ENCODE measurements at regions not wholly inside any gene's neighbourhood (a gene's known extent, or its start where the extent isn't known, plus 50 kb on each side); places are given as distances from the start of the nearest gene placed in this dataset.

DNA sequence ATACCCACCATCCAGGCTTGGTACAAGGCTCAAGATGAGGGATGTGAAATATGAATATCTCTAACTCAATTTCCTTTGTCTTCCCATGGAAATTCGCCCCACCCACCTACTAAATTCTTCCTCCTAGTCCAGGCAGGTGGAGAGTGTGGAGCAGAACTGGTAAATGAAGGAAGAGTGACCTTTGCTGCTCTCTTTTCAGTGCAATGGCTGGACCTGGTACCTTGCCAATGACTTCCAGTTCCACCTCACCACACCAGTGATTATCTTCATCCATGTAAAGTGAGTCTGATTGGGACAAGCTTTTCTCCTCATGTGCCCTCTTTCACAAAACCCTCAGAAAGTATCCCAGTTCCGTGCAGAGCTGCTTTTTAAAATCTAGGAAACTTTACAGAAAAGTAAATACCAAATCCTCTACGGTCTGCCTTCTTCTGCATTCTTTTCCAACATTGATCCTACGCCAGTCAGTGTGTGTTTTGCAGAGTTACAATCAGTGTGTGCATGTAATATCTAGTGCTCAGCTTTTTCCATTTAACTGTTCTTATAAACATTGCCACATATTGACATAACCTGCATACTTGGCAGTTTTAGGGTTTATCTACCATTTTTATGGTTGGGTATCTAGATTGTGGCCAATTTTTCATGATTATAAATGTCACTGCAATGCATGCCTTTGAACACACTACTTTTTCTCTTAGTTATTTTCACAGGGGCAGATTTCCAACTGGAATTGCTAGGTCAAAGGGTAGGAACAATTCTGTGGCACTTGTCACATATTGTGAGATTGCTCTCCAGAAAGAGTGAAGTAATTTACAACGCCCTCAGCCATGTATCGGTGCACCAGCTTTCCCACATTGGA, 86.5 kb upstream of the SEC11C start:
- H3K4me3 ChIP-seq (replicated peaks in 1 of 2; ENCODE audit: low read depth in 2 of 2, low read length in 2 of 2): no peak overlapping the region
- peak in 1 of 2 donors; percentile 54 for DNase-seq (ENCODE audit: low read depth in 2 of 2)
- TF ChIP-seq, protein P1, sequence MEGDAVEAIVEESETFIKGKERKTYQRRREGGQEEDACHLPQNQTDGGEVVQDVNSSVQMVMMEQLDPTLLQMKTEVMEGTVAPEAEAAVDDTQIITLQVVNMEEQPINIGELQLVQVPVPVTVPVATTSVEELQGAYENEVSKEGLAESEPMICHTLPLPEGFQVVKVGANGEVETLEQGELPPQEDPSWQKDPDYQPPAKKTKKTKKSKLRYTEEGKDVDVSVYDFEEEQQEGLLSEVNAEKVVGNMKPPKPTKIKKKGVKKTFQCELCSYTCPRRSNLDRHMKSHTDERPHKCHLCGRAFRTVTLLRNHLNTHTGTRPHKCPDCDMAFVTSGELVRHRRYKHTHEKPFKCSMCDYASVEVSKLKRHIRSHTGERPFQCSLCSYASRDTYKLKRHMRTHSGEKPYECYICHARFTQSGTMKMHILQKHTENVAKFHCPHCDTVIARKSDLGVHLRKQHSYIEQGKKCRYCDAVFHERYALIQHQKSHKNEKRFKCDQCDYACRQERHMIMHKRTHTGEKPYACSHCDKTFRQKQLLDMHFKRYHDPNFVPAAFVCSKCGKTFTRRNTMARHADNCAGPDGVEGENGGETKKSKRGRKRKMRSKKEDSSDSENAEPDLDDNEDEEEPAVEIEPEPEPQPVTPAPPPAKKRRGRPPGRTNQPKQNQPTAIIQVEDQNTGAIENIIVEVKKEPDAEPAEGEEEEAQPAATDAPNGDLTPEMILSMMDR (IDR thresholded peaks at IDR 0.05; ENCODE audit: low read depth, low read length): no peak

GRCh38 chr18:59054496-59055287, 85.0 kb upstream of the SEC11C start:
- no peak overlapping the region for H3K4me3 ChIP-seq (replicated peaks in 1 of 2; ENCODE audit: low read depth in 2 of 2, low read length in 2 of 2)
- DNase-seq (ENCODE audit: low read depth in 2 of 2): peak in 1 of 2 donors; percentile 36

DNA sequence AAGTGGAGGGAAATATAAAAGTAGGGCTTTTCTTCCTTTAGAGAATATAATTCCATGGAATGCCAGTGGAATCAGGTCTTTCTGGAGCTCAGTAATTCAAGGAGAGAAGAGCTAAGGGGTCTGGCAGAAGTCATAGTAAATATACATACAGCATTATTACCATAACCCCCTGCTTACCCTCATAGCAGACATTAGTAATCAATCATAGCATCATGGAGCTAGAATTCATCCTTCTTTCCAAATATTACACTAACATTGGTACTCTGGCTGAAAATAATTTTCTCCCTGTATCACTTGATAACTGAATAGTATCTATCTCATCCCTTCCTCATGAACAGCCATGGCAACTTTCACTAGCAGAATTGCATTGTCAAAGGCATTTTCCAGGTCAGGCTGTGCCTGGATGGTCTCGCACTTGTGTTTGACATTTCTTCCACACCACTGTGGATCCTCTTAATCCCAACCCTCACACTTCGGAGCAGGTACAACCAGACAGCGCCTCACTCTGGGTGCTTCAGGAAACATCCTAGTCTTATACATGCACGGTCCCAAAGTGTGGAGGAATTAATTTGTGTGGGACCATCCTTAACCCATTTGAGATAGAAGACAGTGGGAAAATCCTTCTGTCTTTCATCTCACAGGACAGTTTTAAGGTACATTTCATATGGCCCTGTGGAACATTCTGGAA, 84.2 kb upstream of the SEC11C start:
- H3K4me3 ChIP-seq (replicated peaks in 1 of 2; ENCODE audit: low read depth in 2 of 2, low read length in 2 of 2): no peak overlapping the region
- TF ChIP-seq, protein P1 (IDR thresholded peaks at IDR 0.05; ENCODE audit: low read depth, low read length): peak; percentile 35
- peak; percentile 39 to 42 for DNase-seq (ENCODE audit: low read depth in 2 of 2)

More at GRCh38 chr18:59054496-59055287, 85.0 kb upstream of the SEC11C start:
- TF ChIP-seq, protein P1 (IDR thresholded peaks at IDR 0.05; ENCODE audit: low read depth, low read length): no peak

GRCh38 chr18:59056706-59057492, 82.8 kb upstream of the SEC11C start:
- H3K4me3 ChIP-seq (replicated peaks in 1 of 2; ENCODE audit: low read depth in 2 of 2, low read length in 2 of 2): no peak overlapping the region
- peak; percentile 86 for DNase-seq (ENCODE audit: low read depth in 2 of 2)
- TF ChIP-seq, protein P1 (IDR thresholded peaks at IDR 0.05; ENCODE audit: low read depth, low read length): peak; percentile 88

DNA sequence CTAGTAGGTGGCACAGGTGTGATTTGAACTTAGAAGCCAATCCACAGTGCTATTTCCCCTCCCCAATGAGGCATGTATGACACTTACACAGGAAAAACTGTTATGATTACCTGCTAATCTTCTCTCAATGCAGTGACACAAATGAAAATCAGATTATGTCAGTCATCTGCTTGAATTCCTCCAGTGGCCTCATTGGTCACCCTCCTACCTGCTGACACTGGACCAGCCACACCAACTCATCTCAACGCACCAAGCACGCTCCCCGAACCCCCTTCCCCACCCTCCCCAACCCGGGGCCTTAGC, 82.2 kb upstream of the SEC11C start:
- no peak overlapping the region for H3K4me3 ChIP-seq (replicated peaks in 1 of 2; ENCODE audit: low read depth in 2 of 2, low read length in 2 of 2)
- TF ChIP-seq, protein P1 (IDR thresholded peaks at IDR 0.05; ENCODE audit: low read depth, low read length): no peak
- DNase-seq (ENCODE audit: low read depth in 2 of 2): no peak

- TF ChIP-seq, protein P1 (IDR thresholded peaks at IDR 0.05; ENCODE audit: low read depth, low read length): no peak
- DNase-seq (ENCODE audit: low read depth in 2 of 2): peak; percentile 75 to 78
- H3K4me3 ChIP-seq (replicated peaks in 1 of 2; ENCODE audit: low read depth in 2 of 2, low read length in 2 of 2): no peak overlapping the region
Observed at GRCh38 chr18:59057969-59058368, 81.7 kb upstream of the SEC11C start.
